SHP77 (cell line): ENCODE measurements at regions not wholly inside any gene's neighbourhood (a gene's known extent, or its start where the extent isn't known, plus 50 kb on each side); places are given as distances from the start of the nearest gene placed in this dataset.
A peak's percentile ranks its signal among the peaks of the same experiment; 100 is the strongest.
"Not testable (repeated sequence)": the region's sequence is repeated elsewhere in the genome, so short reads cannot be mapped to it uniquely, and the experiment has no call there.

Experiments
- DNase-seq, 2 experiments: peaks; one replicate each; lab custom pipeline; 2025; lab: John Stamatoyannopoulos, UW

DNA sequence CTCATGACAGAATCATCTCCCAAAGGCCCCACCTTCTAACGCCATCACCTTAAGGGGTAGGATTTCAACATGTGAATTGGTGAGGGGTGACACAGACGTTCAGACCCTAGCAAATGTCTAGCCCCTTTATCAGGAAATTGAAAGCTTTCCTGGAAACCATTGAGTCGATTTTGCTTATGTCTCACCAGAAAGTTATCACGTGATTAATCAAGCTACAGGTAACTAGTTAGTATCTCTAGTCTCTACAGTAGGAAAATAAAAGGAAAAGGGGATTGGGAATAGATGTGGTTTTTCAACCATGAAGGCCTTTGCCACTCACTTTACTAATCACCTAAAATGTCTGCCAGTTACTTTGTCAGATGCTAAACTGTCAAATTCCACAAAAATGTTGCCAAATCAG lies 1133.0 kb downstream of the PDHA2 start:
- no peak for DNase-seq

DNA sequence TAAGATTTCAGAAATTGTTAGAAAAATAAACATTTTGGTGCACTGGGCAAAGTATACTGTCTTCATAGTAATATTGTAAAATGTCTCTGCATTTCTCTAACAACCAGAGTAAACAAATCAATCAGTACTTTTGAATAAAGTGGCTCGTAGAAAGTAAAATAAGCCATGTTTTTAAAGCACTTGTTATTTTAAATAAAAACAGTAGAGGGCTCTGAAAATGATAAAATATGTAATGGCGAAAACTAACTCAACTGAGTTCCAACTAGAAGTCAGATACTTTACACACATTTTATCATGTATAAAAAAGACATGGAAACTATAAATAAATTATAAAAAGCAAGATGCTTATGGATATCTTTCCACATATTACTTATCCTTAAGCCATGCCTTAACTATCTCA lies 1134.4 kb downstream of the PDHA2 start:
- DNase-seq = no peak

DNA sequence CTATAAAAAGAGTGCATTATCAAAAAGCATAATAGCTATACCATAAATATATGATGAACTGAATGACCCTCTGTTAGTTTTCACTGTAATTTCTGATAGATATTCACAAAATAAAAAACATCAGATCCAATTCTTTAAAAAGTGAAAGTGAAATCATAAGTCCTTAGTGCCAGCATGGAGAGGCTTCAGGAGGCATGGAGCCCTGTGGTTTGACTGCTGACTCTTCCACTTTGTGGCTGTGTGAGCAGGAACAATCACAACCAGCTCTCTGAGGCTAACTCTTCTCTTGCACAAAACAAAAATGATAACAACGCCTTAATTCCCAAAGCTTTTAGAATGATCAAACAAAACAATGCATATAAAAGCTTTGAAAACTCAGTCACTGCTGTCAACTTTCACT lies 1143.9 kb downstream of the PDHA2 start:
- DNase-seq = no peak

DNA sequence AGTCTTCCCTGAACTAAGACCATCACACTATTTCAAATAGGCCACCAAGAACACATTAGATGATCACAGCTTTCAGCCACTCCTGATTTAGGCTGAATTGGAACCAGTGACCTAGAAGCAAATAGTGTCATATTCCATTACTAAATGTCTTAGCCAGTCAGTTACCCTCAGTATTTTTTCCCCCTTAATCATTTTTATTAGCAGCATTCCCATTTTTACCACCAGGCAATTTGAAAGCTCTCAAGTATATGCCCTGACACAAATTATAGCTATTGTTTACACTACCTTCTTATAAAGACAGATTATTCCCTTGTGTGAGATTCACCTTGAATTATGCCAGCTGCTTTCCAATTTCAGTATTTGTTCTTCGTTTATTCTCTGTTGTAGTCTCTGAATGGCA lies 1146.9 kb downstream of the PDHA2 start:
- DNase-seq = no peak

DNA sequence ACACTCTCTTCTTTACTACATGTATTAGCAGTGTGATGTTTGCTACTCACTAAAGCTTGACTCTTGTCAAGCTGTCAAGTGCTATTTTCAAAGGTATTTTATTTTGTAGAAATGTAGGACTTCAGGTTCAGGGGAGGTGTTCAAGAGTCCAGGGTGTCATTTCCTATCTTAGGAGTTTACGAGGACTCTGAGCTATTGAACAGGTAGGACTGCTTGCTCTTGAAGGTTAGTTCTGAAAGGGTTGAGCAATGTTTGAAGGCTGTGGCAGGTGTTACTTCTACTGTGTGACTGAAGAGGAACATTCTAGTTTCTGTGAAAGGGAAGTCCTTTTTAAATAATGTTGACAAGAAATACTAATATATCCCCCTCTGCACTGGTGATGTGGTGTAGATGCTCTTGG lies 1151.2 kb downstream of the PDHA2 start:
- DNase-seq = no peak

DNA sequence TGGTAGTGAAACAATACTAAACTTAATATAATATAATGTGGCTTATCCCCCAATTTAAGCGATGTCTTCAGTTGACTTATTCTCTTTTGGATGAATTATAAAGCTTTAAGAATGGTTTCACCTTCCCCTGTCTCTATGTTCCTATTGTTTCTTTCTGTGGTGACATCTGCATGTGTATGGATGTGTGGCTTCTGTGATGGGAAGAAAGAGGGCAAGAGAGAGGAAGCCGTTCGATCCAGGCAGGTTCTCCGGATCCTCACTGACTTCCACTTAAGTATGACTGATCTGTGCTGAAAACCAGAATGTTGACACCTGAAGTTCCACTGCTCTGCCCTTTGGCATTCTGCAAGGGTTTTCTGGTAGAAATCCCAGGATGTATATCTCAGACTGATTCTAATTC lies 1150.8 kb downstream of the STPG2 start:
- no peak for DNase-seq

DNA sequence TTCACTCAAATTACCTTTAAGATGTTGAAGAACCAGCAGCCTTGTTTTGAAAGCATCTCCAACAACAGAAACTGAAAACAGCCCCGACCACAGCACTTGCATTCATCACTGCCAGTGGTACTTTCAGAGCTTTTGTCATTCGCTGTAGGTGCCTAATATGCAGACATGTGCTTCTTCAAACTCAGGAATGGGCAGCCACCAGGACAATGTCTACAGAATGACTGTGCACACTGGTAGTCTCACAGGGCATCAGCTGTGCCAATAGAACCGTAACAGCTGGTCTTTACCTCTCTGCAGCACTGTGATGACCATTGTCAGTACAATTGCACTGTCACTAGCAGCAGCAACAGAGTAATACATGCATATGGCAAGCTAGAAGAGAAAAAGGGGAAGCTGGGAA lies 1149.7 kb downstream of the STPG2 start:
- DNase-seq = no peak

DNA sequence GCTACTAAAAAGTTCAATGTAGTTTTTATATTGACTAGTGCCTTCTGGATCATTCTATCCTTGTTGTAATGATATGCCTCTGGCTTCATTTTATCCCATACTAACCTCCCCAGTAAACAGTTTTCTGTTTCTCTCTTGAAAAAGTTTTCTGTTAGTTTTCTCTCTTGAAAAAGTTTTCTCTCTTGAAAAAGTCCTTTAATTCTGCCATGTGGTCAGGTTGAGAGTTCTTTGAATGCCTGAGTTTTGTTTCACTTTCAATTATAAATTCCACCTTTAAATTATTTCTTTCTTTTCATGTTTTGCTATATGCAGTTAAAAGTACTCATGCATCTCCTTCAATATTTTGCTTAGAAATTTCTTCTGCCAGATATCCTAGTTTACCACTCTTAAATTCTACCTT lies 1139.6 kb downstream of the STPG2 start:
- no peak for DNase-seq

DNA sequence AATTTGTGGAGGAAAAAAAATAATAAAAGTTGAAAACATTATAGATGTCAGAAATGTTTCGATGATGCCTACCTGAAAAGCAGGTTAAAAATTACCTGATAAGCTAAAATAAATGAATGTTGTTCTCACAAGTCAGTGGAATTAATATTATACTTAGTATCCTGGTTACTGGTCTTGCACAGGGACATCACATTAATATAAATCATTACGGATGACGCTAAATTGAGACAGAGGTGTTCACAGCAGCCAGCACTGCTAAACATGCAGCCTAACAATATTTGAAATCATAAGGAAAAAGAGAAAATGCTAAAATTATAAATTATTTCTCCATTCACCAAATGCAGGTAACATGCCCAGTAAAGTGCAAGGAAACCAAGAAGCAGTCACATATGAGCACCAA lies 1130.0 kb downstream of the STPG2 start:
- no peak for DNase-seq

DNA sequence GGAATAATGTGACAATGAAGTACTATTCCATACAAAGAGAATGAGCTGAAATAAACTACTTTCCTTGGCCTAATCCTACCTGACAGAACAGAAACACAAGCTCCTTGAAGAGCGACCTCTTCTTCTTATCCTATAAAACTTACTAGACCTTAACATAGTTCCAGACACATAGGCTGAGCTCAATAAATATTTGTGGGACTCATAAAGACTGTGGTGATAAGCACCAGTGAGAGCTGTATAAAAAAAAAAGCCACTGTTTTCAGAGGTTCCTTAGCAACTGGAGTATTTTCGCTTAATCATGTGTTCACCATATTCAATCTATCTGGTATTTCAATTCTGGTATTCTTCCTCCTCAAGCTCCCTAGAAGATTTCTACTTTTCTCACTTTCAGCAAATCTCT lies 1129.6 kb downstream of the STPG2 start:
- no peak for DNase-seq

DNA sequence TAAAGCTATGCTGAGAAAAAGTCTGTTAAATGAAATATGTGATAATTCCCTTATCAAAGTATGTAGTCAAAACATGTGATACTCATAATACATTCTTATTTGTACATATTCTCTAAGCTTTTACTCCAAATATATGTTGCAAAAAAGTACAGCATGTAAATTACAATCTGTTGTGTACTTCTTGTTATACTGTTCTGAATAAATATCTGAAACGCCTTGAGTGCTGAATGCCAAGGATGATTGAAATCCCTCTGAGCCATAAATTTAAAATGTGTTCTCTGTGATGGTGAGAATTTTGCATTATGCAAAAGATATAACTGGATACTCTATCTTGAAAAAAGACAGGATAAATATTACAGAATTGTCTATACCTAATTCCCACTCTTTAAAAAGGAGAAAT lies 1128.0 kb downstream of the STPG2 start:
- DNase-seq = no peak

DNA sequence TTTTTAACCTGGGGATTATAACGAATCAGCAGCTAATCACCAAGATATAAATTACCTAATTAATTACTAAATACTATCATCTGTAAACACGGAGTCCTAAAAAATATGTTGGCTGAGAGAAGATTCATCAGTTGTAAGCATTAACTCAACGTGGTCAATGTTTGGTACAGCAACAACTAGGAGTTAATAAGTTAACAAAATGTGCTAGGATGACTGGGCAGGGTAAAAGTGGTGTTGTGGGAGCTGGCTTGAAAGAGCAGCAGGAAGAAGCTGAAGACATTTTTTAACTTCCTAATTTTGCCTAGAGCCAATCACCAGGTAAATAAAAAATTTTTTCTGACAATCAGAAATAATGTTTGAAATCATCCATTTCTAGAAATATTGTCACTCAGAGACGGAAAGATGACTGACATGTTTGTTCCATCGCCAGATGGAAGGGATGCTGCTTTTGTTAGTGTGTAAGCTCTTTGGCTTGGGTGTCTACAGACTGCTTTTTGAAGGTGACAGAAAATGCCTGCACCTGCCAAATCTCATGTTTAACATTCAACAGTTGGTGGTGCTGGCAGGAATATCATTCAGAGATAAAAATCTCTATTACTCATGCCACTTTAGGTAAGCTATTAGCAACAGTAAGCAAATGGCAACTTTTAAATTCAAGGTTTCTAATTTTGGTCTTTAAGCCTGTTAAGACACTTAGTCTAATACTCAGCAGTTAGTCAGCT lies 1126.9 kb downstream of the STPG2 start:
- no peak for DNase-seq

DNA sequence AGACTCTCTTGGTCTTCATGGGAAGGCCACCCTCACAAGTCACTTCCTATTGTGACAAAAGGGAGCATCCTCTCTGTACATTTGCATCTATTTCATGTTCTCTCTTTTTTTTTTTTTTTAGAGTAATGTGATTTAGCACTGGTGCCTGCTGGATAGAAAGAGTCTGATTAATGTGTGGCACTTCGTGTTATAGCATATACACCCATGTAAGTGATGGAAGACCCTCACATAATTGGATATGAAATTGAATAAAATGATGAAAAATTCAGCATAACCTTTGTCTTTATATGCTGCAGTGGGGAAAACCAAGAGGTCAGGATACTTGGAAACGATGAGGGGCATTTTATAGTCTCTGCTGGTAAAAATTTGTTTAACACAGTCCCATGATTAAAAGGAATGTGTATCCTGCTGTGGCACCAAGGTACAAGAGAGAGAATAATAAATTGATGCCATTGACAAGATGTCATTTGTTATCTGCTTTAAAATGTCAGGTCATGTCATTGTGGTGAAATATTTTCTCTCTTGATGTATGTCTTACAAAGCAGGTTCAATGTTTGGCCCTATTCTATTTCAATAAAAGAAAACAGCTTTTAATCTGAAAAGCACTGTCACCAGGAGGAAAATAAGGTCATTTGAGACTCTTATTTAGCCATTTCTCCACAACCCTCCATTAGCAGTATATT lies 1115.4 kb downstream of the STPG2 start:
- no peak for DNase-seq

DNA sequence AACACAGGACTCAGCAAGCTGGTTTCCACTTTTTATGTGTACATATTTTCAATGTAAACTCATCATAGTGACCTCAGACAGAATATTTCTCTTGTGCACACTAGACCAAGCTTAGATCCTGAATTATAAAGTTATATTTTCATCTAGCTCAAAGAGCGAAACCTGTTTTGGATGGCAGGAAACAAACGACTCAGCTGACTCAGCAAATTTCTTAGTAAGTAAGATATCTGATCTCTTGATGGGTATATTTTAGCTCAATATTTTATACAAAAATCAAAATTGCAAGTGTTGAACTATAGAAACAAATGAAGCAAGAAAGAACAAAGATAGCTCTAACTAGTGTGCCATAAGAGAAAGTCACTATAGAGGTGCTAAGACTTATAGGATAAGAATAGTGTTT lies 1114.5 kb downstream of the STPG2 start:
- no peak for DNase-seq

DNA sequence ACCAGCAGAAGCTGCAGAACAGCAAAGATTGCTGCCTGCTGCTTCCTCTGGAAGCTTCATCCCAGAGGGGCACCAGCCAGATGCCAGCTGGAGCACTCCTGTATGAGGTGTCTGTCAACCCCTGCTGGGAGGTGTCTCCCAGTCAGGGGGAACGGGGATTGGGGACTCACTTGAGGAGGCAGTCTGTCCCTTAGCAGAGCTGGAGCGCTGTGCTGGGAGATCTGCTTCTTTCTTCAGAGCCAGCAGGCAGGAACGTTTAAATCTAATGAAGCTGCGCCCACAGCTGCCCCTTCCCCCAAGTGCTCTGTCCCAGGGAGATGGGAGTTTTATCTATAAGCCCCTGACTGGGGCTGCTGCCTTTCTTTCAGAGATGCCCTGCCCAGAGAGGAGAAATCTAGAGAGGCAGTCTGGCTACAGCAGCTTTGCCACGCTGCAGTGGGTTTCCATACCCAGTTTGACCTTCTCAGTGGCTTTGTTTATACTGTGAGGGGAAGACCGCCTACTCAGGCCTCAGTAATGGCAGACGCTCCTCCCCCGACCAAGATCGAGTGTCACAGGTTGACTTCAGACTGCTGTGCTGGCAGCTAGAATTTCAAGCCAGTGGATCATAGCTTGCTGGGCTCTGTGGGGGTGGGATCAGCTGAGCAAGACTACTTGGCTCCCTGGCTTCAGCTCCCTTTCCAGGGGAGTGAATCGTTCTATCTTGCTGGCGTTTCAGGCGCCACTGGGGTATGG lies 1105.7 kb downstream of the STPG2 start:
- DNase-seq = peak; percentile 12 to 15

DNA sequence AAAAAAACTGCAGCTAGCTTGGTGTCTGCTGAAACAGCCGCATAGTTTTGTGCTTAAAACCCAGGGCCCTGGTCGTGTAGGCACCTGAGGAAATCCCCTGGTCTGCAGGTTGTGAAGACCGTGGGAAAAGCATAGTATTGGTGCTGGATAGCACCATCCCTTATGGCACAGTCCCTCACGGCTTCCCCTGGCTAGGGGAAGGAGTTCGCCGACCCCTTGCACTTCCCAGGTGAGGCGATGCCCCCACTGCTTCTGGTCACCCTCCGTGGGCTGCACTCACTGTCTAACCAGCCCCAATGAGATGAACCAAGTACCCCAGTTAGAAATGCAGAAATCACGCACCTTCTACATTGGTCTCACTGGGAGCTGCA lies 1105.1 kb downstream of the STPG2 start:
- no peak for DNase-seq

DNA sequence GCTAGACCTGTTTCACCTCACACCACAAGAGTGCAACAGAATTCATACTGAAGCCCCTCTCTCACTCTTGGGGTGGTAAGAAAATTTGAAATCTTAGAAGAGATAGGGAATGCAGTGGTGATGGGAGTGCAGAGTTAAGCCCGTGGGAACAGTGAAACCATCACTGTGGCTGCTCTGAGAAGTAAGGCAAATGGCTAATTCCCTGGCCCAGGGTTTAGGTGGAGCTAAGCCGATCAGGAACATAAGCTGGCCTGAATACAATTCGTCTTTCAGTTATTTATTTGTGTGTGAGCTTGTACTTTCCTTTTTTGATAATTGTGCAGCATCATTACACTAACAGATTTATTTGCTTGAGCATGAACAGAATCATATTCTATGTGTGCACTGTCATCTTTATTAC lies 1070.6 kb downstream of the STPG2 start:
- no peak for DNase-seq

DNA sequence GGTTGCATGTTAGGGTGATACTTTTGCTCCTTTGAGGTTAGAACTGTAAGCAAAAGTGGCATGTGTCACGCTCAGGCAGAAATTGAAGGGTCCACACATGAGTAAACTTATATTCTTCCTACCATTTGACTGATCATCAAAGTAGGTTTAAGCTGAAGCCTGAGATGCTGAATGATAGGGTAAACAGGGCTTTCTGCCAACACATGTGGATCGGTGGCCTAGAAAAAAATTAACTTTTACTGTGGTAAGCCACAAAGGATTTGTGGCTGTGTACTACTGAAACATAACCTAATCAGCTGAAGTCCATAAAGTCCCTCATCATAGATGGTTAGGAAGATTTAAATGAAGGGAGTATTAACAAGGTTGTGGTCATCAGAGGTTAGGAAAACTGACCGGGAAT lies 1070.1 kb downstream of the STPG2 start:
- DNase-seq = no peak

DNA sequence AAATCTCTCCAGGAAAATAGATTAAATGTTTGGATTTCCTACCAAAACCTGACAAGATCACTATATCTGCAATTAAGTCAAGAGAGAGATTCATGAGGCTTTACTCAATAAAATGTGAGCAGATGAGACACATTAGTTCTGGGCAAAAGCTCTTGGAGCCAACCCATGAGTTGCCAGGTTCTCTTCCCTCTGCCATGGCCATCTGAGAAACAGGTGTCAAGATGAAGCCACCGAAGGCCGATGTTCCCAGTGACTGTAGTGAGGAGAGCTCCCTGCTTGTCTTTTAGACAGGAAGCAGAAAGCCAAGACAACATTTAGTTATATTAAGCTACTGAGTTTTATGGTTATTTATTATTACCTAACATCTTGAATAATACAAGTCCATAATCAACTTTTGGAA lies 1068.7 kb downstream of the STPG2 start:
- DNase-seq = no peak

DNA sequence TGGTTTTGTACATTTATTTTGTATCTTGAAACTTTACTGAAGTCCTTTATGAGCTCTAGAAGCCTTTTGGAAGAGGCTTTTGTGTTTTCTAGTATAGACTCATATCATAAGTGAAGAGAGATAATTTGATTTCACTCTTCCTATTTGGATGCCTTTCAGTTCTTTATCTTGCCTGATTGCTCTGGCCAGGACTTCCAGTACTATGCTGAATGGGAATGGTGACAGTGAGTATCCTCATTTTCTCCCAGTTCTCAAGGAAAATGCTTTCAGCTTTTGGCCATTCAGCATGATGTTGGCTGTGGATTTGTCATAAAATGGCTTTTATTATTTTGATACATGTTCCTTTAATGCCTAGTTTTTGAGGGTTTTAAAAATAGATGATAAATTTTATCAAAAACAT lies 1061.3 kb downstream of the STPG2 start:
- DNase-seq = no peak

DNA sequence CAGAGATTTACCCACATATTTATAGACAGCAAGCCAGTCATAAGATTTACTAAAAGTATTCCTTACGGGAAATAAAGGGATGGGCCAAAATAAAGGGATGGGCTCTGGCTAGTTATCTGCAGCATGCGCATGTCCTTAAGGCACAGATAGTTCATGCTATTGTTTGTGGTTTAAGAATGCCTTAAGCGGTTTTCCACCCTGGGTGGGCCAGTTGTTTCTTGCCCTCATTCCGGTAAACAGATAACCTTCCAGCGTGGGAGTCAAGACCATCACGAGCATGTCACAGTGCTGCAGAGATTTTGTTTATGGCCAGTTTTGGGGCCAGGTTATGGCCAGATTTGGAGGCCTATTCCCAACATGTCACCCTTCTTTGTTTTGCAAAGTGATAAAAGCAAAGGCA lies 1046.2 kb downstream of the STPG2 start:
- DNase-seq = not testable (repeated sequence)

DNA sequence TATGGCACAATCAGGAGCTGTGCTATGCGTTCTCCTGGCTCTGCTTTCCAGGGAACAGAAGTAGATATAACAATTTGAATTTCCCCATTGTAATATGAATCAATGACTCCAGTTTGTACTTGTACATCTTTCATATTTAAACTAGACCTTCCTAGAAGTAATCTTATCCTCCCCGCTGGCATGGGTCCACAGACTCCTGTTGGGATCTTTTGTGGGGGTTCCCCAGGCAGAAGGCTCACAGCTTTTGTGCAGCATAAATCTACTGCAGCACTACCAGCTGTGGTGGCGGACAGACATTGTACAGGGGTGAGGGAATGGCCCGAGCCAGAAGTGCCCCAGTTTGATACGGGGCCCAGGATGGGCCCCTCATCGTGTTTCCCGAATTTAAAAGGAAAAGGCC lies 1042.1 kb downstream of the STPG2 start:
- not testable (repeated sequence) for DNase-seq

DNA sequence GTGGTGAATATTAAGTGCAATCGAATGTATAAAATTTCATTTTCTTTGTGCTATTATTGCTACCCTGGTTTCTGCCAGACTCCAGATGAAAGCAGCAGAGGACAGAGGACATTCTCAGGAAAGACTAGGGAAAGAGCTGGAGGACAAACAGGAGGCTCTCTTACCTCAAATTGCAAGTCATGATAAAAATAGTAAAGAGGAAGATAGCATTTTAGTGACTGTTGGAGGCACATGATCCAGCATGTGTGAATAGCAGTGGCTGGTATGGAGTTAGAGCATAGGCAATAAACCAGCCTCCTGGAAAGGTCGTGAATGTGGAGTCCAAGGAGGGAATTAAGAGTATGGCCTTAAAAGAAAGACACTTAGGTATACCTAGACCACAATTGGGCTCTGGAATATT lies 1040.0 kb downstream of the STPG2 start:
- no peak for DNase-seq
